HL-60 (cell line): ENCODE measurements at regions not wholly inside any gene's neighbourhood (a gene's known extent, or its start where the extent isn't known, plus 50 kb on each side); places are given as distances from the start of the nearest gene placed in this dataset.

ENCODE experiments used
- DNase-seq, 2 experiments: peaks; one replicate each; pipeline ENCODE4 v3.0.0-alpha.2; 2010 to 2020; ENCODE audit warnings: low read depth in 1 of 2, low spot score in 1 of 2
- H3K27ac ChIP-seq: fragments of 250-450 bp; sonication (Bioruptor Pico); replicated peaks from 2 replicates; pipeline ENCODE4 v1.5.1; 2020; ENCODE audit warnings: mild to moderate bottlenecking, moderate library complexity
- H3K27me3 ChIP-seq: fragments of 250-450 bp; sonication (Bioruptor Pico); 2 replicates; pipeline ENCODE4 v1.5.1; 2021; ENCODE audit warnings: mild to moderate bottlenecking, moderate library complexity; ENCODE audit not compliant: insufficient read depth, poor library complexity, severe bottlenecking
- H3K4me3 ChIP-seq: replicated peaks from 2 replicates; pipeline ENCODE4 v1.5.1; 2011; ENCODE audit warnings: mild to moderate bottlenecking, control low read depth, low read length; ENCODE audit not compliant: insufficient read depth
- CTCF ChIP-seq: IDR thresholded peaks from one replicate; pipeline ENCODE4 v1.5.1; 2011; ENCODE audit warnings: low read length, control low read depth, inconsistent platforms; ENCODE audit not compliant: insufficient read depth
- GABPA ChIP-seq: IDR thresholded peaks from 2 replicates; pipeline ENCODE4 v1.6.1; 2012; ENCODE audit warnings: low read depth
- POLR2AphosphoS5 ChIP-seq: IDR thresholded peaks from 2 replicates; pipeline ENCODE4 v1.6.1; 2012; ENCODE audit warnings: low read depth
- SPI1 ChIP-seq: IDR thresholded peaks from 2 replicates; pipeline ENCODE4 v1.6.1; 2012; ENCODE audit warnings: low read depth, mild to moderate bottlenecking, borderline replicate concordance
- TF ChIP-seq, protein P1 (sequence below): IDR thresholded peaks from 2 replicates; pipeline ENCODE4 v1.6.1; 2012; ENCODE audit warnings: low read depth; ENCODE audit not compliant: insufficient replicate concordance

DNA sequence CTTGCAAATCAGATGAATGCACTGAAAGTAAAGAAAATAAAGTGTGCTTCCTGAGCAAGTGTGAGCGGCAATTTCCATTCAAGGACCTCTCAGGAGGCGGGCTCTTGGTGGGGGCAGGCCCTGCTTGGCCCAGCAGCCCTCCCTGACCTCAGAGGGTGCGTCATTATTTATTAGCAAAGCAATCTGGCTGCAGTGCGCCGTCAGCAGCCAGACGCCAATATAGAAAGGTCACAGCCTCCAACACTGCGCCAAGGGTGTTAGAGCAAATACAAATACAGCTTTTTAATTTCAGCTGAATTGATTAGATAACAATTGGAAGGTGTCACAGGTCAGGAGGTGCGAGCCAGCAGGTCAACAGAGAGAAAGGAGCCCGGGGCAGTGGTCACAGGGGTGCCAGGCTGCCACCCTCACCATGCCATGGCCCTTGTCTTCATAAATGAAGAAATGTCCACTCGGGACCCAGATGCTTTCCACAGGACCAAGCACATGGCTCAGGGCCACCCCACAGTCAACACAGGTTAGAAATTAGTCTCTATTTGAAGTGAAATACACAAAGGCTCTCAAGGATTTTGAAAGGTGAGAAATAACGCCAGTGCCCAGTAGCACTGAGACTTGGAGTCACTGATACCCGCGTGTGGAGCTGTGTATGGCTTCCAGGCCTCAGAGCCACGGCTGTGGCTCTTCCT, 309.8 kb downstream of the IRX2 start:
- Histone ChIP-seq H3K4me3 (no peak overlapping the region), H3K27ac (no peak overlapping the region), H3K27me3 (no peaks in the 10 kb centered on the region)
- DNase-seq: no peak
- TF ChIP-seq GABPA (no peak), POLR2AphosphoS5 (no peak), SPI1 (no peak), CTCF (no peak)
- TF ChIP-seq, protein P1, sequence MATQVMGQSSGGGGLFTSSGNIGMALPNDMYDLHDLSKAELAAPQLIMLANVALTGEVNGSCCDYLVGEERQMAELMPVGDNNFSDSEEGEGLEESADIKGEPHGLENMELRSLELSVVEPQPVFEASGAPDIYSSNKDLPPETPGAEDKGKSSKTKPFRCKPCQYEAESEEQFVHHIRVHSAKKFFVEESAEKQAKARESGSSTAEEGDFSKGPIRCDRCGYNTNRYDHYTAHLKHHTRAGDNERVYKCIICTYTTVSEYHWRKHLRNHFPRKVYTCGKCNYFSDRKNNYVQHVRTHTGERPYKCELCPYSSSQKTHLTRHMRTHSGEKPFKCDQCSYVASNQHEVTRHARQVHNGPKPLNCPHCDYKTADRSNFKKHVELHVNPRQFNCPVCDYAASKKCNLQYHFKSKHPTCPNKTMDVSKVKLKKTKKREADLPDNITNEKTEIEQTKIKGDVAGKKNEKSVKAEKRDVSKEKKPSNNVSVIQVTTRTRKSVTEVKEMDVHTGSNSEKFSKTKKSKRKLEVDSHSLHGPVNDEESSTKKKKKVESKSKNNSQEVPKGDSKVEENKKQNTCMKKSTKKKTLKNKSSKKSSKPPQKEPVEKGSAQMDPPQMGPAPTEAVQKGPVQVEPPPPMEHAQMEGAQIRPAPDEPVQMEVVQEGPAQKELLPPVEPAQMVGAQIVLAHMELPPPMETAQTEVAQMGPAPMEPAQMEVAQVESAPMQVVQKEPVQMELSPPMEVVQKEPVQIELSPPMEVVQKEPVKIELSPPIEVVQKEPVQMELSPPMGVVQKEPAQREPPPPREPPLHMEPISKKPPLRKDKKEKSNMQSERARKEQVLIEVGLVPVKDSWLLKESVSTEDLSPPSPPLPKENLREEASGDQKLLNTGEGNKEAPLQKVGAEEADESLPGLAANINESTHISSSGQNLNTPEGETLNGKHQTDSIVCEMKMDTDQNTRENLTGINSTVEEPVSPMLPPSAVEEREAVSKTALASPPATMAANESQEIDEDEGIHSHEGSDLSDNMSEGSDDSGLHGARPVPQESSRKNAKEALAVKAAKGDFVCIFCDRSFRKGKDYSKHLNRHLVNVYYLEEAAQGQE: no peak

DNA sequence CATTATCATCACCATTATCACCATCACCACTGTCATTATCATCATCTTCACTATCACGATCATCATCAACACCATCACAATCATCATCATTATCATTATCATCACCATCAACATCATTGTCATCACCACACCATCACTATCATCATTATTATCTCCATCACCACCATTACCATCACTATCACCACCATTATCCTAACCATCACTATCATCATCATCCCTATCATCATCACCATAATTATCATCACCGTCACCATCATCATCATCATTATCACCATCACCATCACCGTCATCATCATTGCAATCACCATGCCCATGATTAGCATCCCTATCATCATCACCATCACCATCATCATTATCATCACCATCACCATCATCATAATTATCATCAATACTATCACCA, 311.9 kb downstream of the IRX2 start:
- no peak overlapping the region for H3K27ac ChIP-seq
- DNase-seq: no peak
- H3K27me3 ChIP-seq: no peaks in the 10 kb centered on the region
- H3K4me3 ChIP-seq: no peak overlapping the region
- no peak for TF ChIP-seq SPI1
- TF ChIP-seq, protein P1: no peak
- no peak for TF ChIP-seq CTCF
- no peak for TF ChIP-seq GABPA
- no peak for TF ChIP-seq POLR2AphosphoS5

GRCh38 chr5:2433086-2433485, 318.4 kb downstream of the IRX2 start:
- no peaks in the 10 kb centered on the region for H3K27me3 ChIP-seq
- no peak for DNase-seq
- H3K27ac ChIP-seq: no peak overlapping the region
- TF ChIP-seq CTCF (no peak), POLR2AphosphoS5 (no peak), GABPA (no peak), SPI1 (no peak)
- TF ChIP-seq, protein P1: no peak
- H3K4me3 ChIP-seq: no peak overlapping the region
